Spleen (tissue), 11 donors: ENCODE measurements at regions not wholly inside any gene's neighbourhood (a gene's known extent, or its start where the extent isn't known, plus 50 kb on each side); places are given as distances from the start of the nearest gene placed in this dataset.

Experiments used
- DNase-seq: peaks from one replicate; pipeline ENCODE4 v3.0.0-alpha.2; 2020
- H3K27ac ChIP-seq, 8 donors: fragments of 200-600 bp; sonication (generic) in 7 of 8; 1 replicate in 4 of 8; 2 replicates in 4 of 8; pipeline versions ENCODE4 v1.5.0 to v1.8.0; 2016 to 2021; ENCODE audit warnings: inconsistent platforms in 4 of 8, mild to moderate bottlenecking in 4 of 8, moderate library complexity in 1 of 8
- H3K27me3 ChIP-seq, 7 donors: fragments of 200-600 bp; sonication (generic) in 6 of 7; replicated peaks in 1 of 7; 1 replicate in 4 of 7; 2 replicates in 3 of 7; pipeline versions ENCODE4 v1.5.0 to v1.8.0; 2016 to 2021; ENCODE audit warnings: inconsistent platforms in 3 of 7, mild to moderate bottlenecking in 1 of 7
- H3K36me3 ChIP-seq, 6 donors: fragments of 200-600 bp; sonication (generic) in 5 of 6; 1 replicate in 4 of 6; 2 replicates in 2 of 6; pipeline versions ENCODE4 v1.5.0 to v1.8.0; 2016 to 2021; ENCODE audit warnings: inconsistent platforms in 2 of 6
- H3K4me1 ChIP-seq, 6 donors: fragments of 200-600 bp; sonication (generic) in 5 of 6; 1 replicate in 3 of 6; 2 replicates in 3 of 6; pipeline versions ENCODE4 v1.5.0 to v1.8.0; 2016 to 2021; ENCODE audit warnings: inconsistent platforms in 3 of 6
- H3K4me3 ChIP-seq, 8 donors: fragments of 200-600 bp; sonication (generic) in 7 of 8; 1 replicate in 4 of 8; 2 replicates in 4 of 8; pipeline versions ENCODE4 v1.5.0 to v1.8.0; 2016 to 2021; ENCODE audit warnings: inconsistent platforms in 4 of 8, mild to moderate bottlenecking in 4 of 8, moderate library complexity in 2 of 8
- H3K9me3 ChIP-seq, 8 donors: fragments of 200-600 bp; sonication (generic) in 7 of 8; 1 replicate in 4 of 8; 2 replicates in 4 of 8; pipeline versions ENCODE4 v1.5.0 to v1.8.0; 2016 to 2021; ENCODE audit warnings: inconsistent platforms in 4 of 8
- CTCF ChIP-seq, 11 experiments: fragments of 200-600 bp in 7 of 11; fragments of 450-650 bp in 4 of 11; sonication (generic) in 4 of 11; IDR thresholded peaks in 8 of 11; conservative IDR thresholded peaks in 3 of 11; 1 replicate in 7 of 11; 2 replicates in 4 of 11; pipeline versions ENCODE4 v1.4.0 to v1.8.0; 2016 to 2021; ENCODE audit warnings: antibody characterized with exemption in 11 of 11, inconsistent platforms in 4 of 11, mild to moderate bottlenecking in 1 of 11
- POLR2A ChIP-seq, 3 donors: fragments of 450-650 bp; IDR thresholded peaks; one replicate each; pipeline ENCODE4 v1.5.1; 2017; ENCODE audit warnings: antibody characterized with exemption in 3 of 3, mild to moderate bottlenecking in 1 of 3
- POLR2AphosphoS5 ChIP-seq, 3 donors: sonication (generic); formaldehyde crosslinking; IDR thresholded peaks; one replicate each; pipeline ENCODE4 v1.5.1; 2017; ENCODE audit warnings: antibody characterized with exemption in 3 of 3
- WGBS, 5 donors: extraction: QIAGEN DNeasy Blood & Tissue Kit in 3 of 5; methylation state at CpG; one replicate each; pipeline versions ENCODE4 v1.1.5 to v1.1.7; 2013 to 2018; 5-methylcytosine and 5-hydroxymethylcytosine counted together
- intact Hi-C: fragments of 100-400 bp; cut with DNase I; formaldehyde crosslinking; loops from one replicate; pipeline ENCODE4 v1.15.0; 2023; ENCODE audit warnings: low total_unique reads
- donor health status: healthy with polysubstance abuse.
- donor health status: DM: no; HTN: no; CAD: no; lungs with moderate emphysema.
- donor health status: DM: no; HTN: no; CAD: no.
- donor health status: Bipolar disorder and iron deficiency.
- donor health status: healthy.
- donor health status: DM: no; HTN: no; CAD: no.
- donor health status: DM: yes; HTN: yes; CAD: no.

GRCh38 chr7:28290496-28290895 is 109.9 kb upstream of the JAZF1 start:
- no peak for DNase-seq
- H3K9me3 ChIP-seq: no peaks in the 10 kb centered on the region
- peaks cover 0 to 13% (median 0%) of the 10 kb centered on the region in 7 donors for H3K27me3 ChIP-seq
- no peak for TF ChIP-seq POLR2AphosphoS5 (IDR thresholded peaks at IDR 0.05)
- TF ChIP-seq CTCF (IDR thresholded peaks at IDR 0.05 in 8 of 11, conservative IDR thresholded peaks at IDR 0.05 in 3 of 11): no peak
- TF ChIP-seq POLR2A (IDR thresholded peaks at IDR 0.05): no peak
- H3K4me3 ChIP-seq: no peak overlapping the region
- 78 to 85% (median 80%) methylated on average over 2 of the region's 2 CpGs for WGBS, 5 donors
- intact Hi-C loops: loop anchor here (10.0 kb wide), 1 partner anchor 334 kb away; no protein-coding TSS in a partner anchor
- H3K27ac ChIP-seq: no peak overlapping the region
- H3K4me1 ChIP-seq: peaks cover 0 to 14% (median 0%) of the 10 kb centered on the region in 6 donors
- H3K36me3 ChIP-seq: no peaks in the 10 kb centered on the region

GRCh38 chr7:28291559-28291958 is 111.0 kb upstream of the JAZF1 start:
- intact Hi-C loops: loop anchor here (10.0 kb wide), 1 partner anchor 333 kb away; no protein-coding TSS in a partner anchor
- Histone ChIP-seq H3K9me3 (no peaks in the 10 kb centered on the region), H3K27me3 (peaks cover 0 to 13% (median 0%) of the 10 kb centered on the region in 7 donors), H3K27ac (no peak overlapping the region), H3K36me3 (no peaks in the 10 kb centered on the region), H3K4me1 (peaks cover 0 to 14% (median 0%) of the 10 kb centered on the region in 6 donors), H3K4me3 (no peak overlapping the region)
- WGBS, 5 donors: 71 to 80% (median 76%) methylated on average over 4 of the region's 4 CpGs
- no peak for DNase-seq
- TF ChIP-seq POLR2A (IDR thresholded peaks at IDR 0.05) (no peak), POLR2AphosphoS5 (IDR thresholded peaks at IDR 0.05) (no peak), CTCF (IDR thresholded peaks at IDR 0.05 in 8 of 11, conservative IDR thresholded peaks at IDR 0.05 in 3 of 11) (no peak)

- Histone ChIP-seq H3K27ac (no peak overlapping the region), H3K4me1 (peaks cover 0 to 21% (median under 1%) of the 10 kb centered on the region in 6 donors), H3K27me3 (peaks cover 0 to 13% (median 0%) of the 10 kb centered on the region in 7 donors), H3K4me3 (no peak overlapping the region), H3K9me3 (no peaks in the 10 kb centered on the region), H3K36me3 (no peaks in the 10 kb centered on the region)
- 9 to 54% (median 31%) methylated on average over 5 of the region's 5 CpGs for WGBS, 5 donors
- TF ChIP-seq POLR2AphosphoS5 (IDR thresholded peaks at IDR 0.05) (no peak), CTCF (IDR thresholded peaks at IDR 0.05 in 8 of 11, conservative IDR thresholded peaks at IDR 0.05 in 3 of 11) (no peak), POLR2A (IDR thresholded peaks at IDR 0.05) (no peak)
- intact Hi-C loops: loop anchor here (10.0 kb wide), 1 partner anchor 332 kb away; no protein-coding TSS in a partner anchor
- DNase-seq: no peak
Measured at GRCh38 chr7:28292834-28293526, 112.4 kb upstream of the JAZF1 start.

GRCh38 chr7:28293527-28293835 is 112.9 kb upstream of the JAZF1 start:
- Histone ChIP-seq H3K9me3 (no peaks in the 10 kb centered on the region), H3K27ac (no peak overlapping the region), H3K4me1 (peaks cover 0 to 26% (median 4%) of the 10 kb centered on the region in 6 donors), H3K27me3 (peaks cover 0 to 13% (median 0%) of the 10 kb centered on the region in 7 donors), H3K4me3 (no peak overlapping the region), H3K36me3 (no peaks in the 10 kb centered on the region)
- TF ChIP-seq POLR2A (IDR thresholded peaks at IDR 0.05): no peak
- TF ChIP-seq CTCF (IDR thresholded peaks at IDR 0.05 in 8 of 11, conservative IDR thresholded peaks at IDR 0.05 in 3 of 11): no peak
- TF ChIP-seq POLR2AphosphoS5 (IDR thresholded peaks at IDR 0.05): no peak
- intact Hi-C loops: loop anchor here (10.0 kb wide), 1 partner anchor 331 kb away; no protein-coding TSS in a partner anchor
- 66 to 87% (median 78%) methylated on average over 1 of the region's 1 CpG for WGBS, 5 donors
- DNase-seq: no peak
